ENCODE measurements at regions not wholly inside any gene's neighbourhood (a gene's known extent, or its start where the extent isn't known, plus 50 kb on each side); places are given as distances from the start of the nearest gene placed in this dataset.
A peak's percentile ranks its signal among the peaks of the same experiment; 100 is the strongest.

DNA sequence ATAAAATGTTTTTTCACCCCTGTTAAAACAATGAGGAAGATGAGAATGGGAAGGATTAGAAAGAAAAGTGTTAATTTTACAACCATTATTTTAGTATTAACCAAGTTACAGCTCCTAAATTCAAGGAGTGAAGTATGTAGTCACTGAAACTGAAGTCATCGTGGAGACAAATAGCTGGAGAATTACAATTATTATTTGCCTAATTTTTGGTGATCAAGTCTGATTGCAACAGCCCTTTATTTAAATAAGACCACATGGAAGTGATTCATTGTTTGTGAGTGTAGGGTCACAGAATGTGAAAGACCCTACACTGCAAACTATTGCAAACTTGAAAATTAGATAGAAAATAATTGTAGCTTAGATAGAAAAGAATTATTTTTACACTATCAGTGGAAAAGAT lies 292.4 kb downstream of the CENPW start:
- H4K20me1 ChIP-seq (ENCODE audit: control insufficient read depth, insufficient read depth, insufficient read length) = no peaks in the 10 kb centered on the region
- no peaks in the 10 kb centered on the region for H3K79me1 ChIP-seq (ENCODE audit: insufficient read depth, low read depth, low read length, poor library complexity, severe bottlenecking)
- no peak overlapping the region for H4K5ac ChIP-seq (ENCODE audit: insufficient read length, low read depth, low read length)
- H3K4me1 ChIP-seq (ENCODE audit: insufficient read depth, low read length) = no peaks in the 10 kb centered on the region
- H3K9me3 Mint-ChIP-seq = no peaks in the 10 kb centered on the region
- no peak overlapping the region for H2BK120ac ChIP-seq (ENCODE audit: low read depth, low read length, poor library complexity, severe bottlenecking)
- no peak overlapping the region for H2AFZ ChIP-seq (ENCODE audit: low read length)
- H3K4ac ChIP-seq (ENCODE audit: low read depth, low read length) = no peak overlapping the region
- no peak overlapping the region for H3K4me3 Mint-ChIP-seq
- no peak overlapping the region for H2BK20ac ChIP-seq (ENCODE audit: low read depth, low read length, poor library complexity, severe bottlenecking)
- no peaks in the 10 kb centered on the region for H3K27me3 Mint-ChIP-seq (ENCODE audit: low read depth)
- peak overlapping the region in 1 of 3 experiments; percentile 3; a peak in 2 of 7 replicates for H3K27ac Mint-ChIP-seq
- no peak overlapping the region for H3K4me2 ChIP-seq (ENCODE audit: insufficient read depth, insufficient read length, low read length)
- H4K91ac ChIP-seq (ENCODE audit: insufficient read length, low read depth, low read length) = no peak overlapping the region
- H3K36me3 Mint-ChIP-seq (ENCODE audit: insufficient read depth in 1 of 3, low read depth in 3 of 3) = no peaks in the 10 kb centered on the region
- DNase-seq = no peak
- H3K9me3 ChIP-seq (ENCODE audit: control insufficient read depth, low read depth, low read length) = no peaks in the 10 kb centered on the region
- no peak overlapping the region for H3K9ac ChIP-seq (ENCODE audit: extremely low read depth, insufficient read length, low read length)
- no peak overlapping the region for H2BK5ac ChIP-seq (ENCODE audit: insufficient read length, low read length)
- H3K18ac ChIP-seq (ENCODE audit: insufficient read length, low read depth, low read length) = no peak overlapping the region
- no peak overlapping the region for H3K27ac ChIP-seq (ENCODE audit: insufficient read length, low read depth, low read length)
- no peaks in the 10 kb centered on the region for H3K23me2 ChIP-seq (ENCODE audit: insufficient read length, low read depth, low read length, poor library complexity, severe bottlenecking)
- WGBS (ENCODE audit: extremely low coverage, insufficient read length, low lambda C conversion rate) = no CpG with 5 or more reads among the region's 1 CpG
- H3K27me3 ChIP-seq (ENCODE audit: insufficient read depth, low read length) = no peaks in the 10 kb centered on the region
- TF ChIP-seq, protein P1, sequence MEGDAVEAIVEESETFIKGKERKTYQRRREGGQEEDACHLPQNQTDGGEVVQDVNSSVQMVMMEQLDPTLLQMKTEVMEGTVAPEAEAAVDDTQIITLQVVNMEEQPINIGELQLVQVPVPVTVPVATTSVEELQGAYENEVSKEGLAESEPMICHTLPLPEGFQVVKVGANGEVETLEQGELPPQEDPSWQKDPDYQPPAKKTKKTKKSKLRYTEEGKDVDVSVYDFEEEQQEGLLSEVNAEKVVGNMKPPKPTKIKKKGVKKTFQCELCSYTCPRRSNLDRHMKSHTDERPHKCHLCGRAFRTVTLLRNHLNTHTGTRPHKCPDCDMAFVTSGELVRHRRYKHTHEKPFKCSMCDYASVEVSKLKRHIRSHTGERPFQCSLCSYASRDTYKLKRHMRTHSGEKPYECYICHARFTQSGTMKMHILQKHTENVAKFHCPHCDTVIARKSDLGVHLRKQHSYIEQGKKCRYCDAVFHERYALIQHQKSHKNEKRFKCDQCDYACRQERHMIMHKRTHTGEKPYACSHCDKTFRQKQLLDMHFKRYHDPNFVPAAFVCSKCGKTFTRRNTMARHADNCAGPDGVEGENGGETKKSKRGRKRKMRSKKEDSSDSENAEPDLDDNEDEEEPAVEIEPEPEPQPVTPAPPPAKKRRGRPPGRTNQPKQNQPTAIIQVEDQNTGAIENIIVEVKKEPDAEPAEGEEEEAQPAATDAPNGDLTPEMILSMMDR (conservative IDR thresholded peaks at IDR 0.05) = no peak
- H2BK12ac ChIP-seq (ENCODE audit: insufficient read length, low read depth, low read length) = no peak overlapping the region
- H3K4me1 Mint-ChIP-seq = no peaks in the 10 kb centered on the region
- no peak overlapping the region for H2AK5ac ChIP-seq (ENCODE audit: insufficient read length, low read length)
- no peak overlapping the region for H3K23ac ChIP-seq (ENCODE audit: insufficient read length, low read depth, low read length)
- H3K56ac ChIP-seq (ENCODE audit: insufficient read length, low read depth, low read length) = no peak overlapping the region
- H2BK15ac ChIP-seq (ENCODE audit: low read depth, low read length) = no peak overlapping the region
- H3K14ac ChIP-seq (ENCODE audit: insufficient read depth, low read length) = no peak overlapping the region
- H4K8ac ChIP-seq (replicated peaks; ENCODE audit: insufficient read length, low read depth, low read length) = no peak overlapping the region
- no peaks in the 10 kb centered on the region for H3K79me2 ChIP-seq (ENCODE audit: insufficient read depth, low read length)
- no peak overlapping the region for H3T11ph ChIP-seq (ENCODE audit: low read length)

All from H9 (cell line).